HG02870 (cell line): ENCODE measurements at regions not wholly inside any gene's neighbourhood (a gene's known extent, or its start where the extent isn't known, plus 50 kb on each side); places are given as distances from the start of the nearest gene placed in this dataset.
A peak's percentile ranks its signal among the peaks of the same experiment; 100 is the strongest.

Experiments
- ATAC-seq: cut with Tn5 transposase; IDR thresholded peaks from one replicate; pipeline ENCODE4 v1.9.1; 2021; ENCODE audit warnings: mild to moderate bottlenecking, moderate library complexity; ENCODE audit not compliant: unreplicated experiment

- ATAC-seq, result no peak
Observed at GRCh38 chr15:94602754-94603470, 371.6 kb downstream of the MCTP2 start.

- no peak for ATAC-seq
Observed at GRCh38 chr15:94606286-94606685, 374.9 kb downstream of the MCTP2 start.

GRCh38 chr15:94607176-94607654 is 375.9 kb downstream of the MCTP2 start:
- ATAC-seq, result no peak

- peak; percentile 81 for ATAC-seq
Observed at GRCh38 chr15:94610069-94610468, 378.7 kb downstream of the MCTP2 start.

GRCh38 chr15:94610485-94610884 is 379.1 kb downstream of the MCTP2 start:
- ATAC-seq, result no peak

- ATAC-seq, result no peak
Observed at GRCh38 chr15:94611656-94612055, 380.3 kb downstream of the MCTP2 start.

GRCh38 chr15:94615688-94616087 is 384.3 kb downstream of the MCTP2 start:
- ATAC-seq, result no peak

GRCh38 chr15:94620632-94621031 is 389.3 kb downstream of the MCTP2 start:
- ATAC-seq, result no peak

- no peak for ATAC-seq
Observed at GRCh38 chr15:94621736-94622135, 390.4 kb downstream of the MCTP2 start.

GRCh38 chr15:94626949-94627348 is 395.6 kb downstream of the MCTP2 start:
- ATAC-seq, result no peak

- ATAC-seq, result no peak
Observed at GRCh38 chr15:94631608-94632007, 400.2 kb downstream of the MCTP2 start.

- no peak for ATAC-seq
Observed at GRCh38 chr15:94638183-94638582, 406.8 kb downstream of the MCTP2 start.

- no peak for ATAC-seq
Observed at GRCh38 chr15:94639701-94640100, 408.3 kb downstream of the MCTP2 start.

GRCh38 chr15:94644433-94644832 is 413.1 kb downstream of the MCTP2 start:
- ATAC-seq, result no peak

- ATAC-seq, result no peak
Observed at GRCh38 chr15:94653071-94653470, 421.7 kb downstream of the MCTP2 start.

- no peak for ATAC-seq
Observed at GRCh38 chr15:94655249-94655880, 424.0 kb downstream of the MCTP2 start.

GRCh38 chr15:94665676-94666441 is 434.5 kb downstream of the MCTP2 start:
- ATAC-seq, result no peak

GRCh38 chr15:94666553-94666952 is 435.2 kb downstream of the MCTP2 start:
- ATAC-seq, result no peak

- ATAC-seq, result no peak
Observed at GRCh38 chr15:94667109-94667508, 435.7 kb downstream of the MCTP2 start.

GRCh38 chr15:94670438-94671034 is 439.2 kb downstream of the MCTP2 start:
- peak; percentile 59 for ATAC-seq

GRCh38 chr15:94671858-94672532 is 440.6 kb downstream of the MCTP2 start:
- no peak for ATAC-seq
